Mesodermal cell (in vitro differentiated cells): ENCODE measurements at regions not wholly inside any gene's neighbourhood (a gene's known extent, or its start where the extent isn't known, plus 50 kb on each side); places are given as distances from the start of the nearest gene placed in this dataset.
"Not testable (repeated sequence)": the region's sequence is repeated elsewhere in the genome, so short reads cannot be mapped to it uniquely, and the experiment has no call there.

Source experiments
- H3K27ac ChIP-seq: 2 replicates; pipeline ENCODE4 v1.7.0; 2013; ENCODE audit warnings: mild to moderate bottlenecking, low read depth, low read length, moderate library complexity; ENCODE audit not compliant: severe bottlenecking
- H3K36me3 ChIP-seq: 2 replicates; pipeline ENCODE4 v1.7.1; 2013; ENCODE audit warnings: mild to moderate bottlenecking, low read length, moderate library complexity; ENCODE audit not compliant: control insufficient read depth, insufficient read depth
- H3K4me1 ChIP-seq: one replicate; pipeline ENCODE4 v1.7.1; 2013; ENCODE audit warnings: mild to moderate bottlenecking, low read length; ENCODE audit not compliant: insufficient read depth, control insufficient read depth, poor library complexity, severe bottlenecking
- H3K4me3 ChIP-seq: 2 replicates; pipeline ENCODE4 v1.7.0; 2013; ENCODE audit warnings: low read length, control low read depth, mild to moderate bottlenecking; ENCODE audit not compliant: insufficient read depth, poor library complexity, severe bottlenecking; ENCODE audit errors: extremely low read depth
- H3K9me3 ChIP-seq: 2 replicates; pipeline ENCODE4 v1.7.1; 2013; ENCODE audit warnings: mild to moderate bottlenecking, low read length, moderate library complexity; ENCODE audit not compliant: control insufficient read depth
- WGBS, 2 experiments: methylation state at CpG; one replicate each; pipeline ENCODE4 v1.1.5; 2013; ENCODE audit warnings: missing lambda C conversion rate in 2 of 2; ENCODE audit not compliant: insufficient coverage in 2 of 2; 5-methylcytosine and 5-hydroxymethylcytosine counted together

- Histone ChIP-seq H3K4me1 (no peaks in the 10 kb centered on the region), H3K4me3 (no peak overlapping the region), H3K36me3 (no peaks in the 10 kb centered on the region), H3K27ac (no peak overlapping the region), H3K9me3 (no peaks in the 10 kb centered on the region)
Observed at GRCh38 chr7:4523219-4523618, 158.9 kb upstream of the FOXK1 start.

GRCh38 chr7:4523873-4524272 is 158.2 kb upstream of the FOXK1 start:
- no peaks in the 10 kb centered on the region for H3K36me3 ChIP-seq
- no peaks in the 10 kb centered on the region for H3K9me3 ChIP-seq
- no peak overlapping the region for H3K4me3 ChIP-seq
- no peak overlapping the region for H3K27ac ChIP-seq
- H3K4me1 ChIP-seq: no peaks in the 10 kb centered on the region
- WGBS, 2 experiments: 72 to 81% methylated on average over 4 of the region's 6 CpGs

- Histone ChIP-seq H3K9me3 (no peaks in the 10 kb centered on the region), H3K27ac (no peak overlapping the region), H3K4me1 (no peaks in the 10 kb centered on the region), H3K4me3 (no peak overlapping the region), H3K36me3 (no peaks in the 10 kb centered on the region)
- 64 to 74% methylated on average over 2 to 3 of the region's 3 CpGs for WGBS, 2 experiments
Observed at GRCh38 chr7:4525884-4526283, 156.2 kb upstream of the FOXK1 start.

- Histone ChIP-seq H3K9me3 (no peaks in the 10 kb centered on the region), H3K27ac (no peak overlapping the region), H3K4me1 (no peaks in the 10 kb centered on the region), H3K36me3 (no peaks in the 10 kb centered on the region), H3K4me3 (no peak overlapping the region)
- 90 to 92% methylated on average over 6 to 7 of the region's 8 CpGs for WGBS, 2 experiments
Observed at GRCh38 chr7:4527988-4528636, 154.0 kb upstream of the FOXK1 start.

- 55 to 80% methylated on average over 3 to 6 of the region's 7 CpGs for WGBS, 2 experiments
- no peak overlapping the region for H3K4me3 ChIP-seq
- H3K9me3 ChIP-seq: no peaks in the 10 kb centered on the region
- H3K4me1 ChIP-seq: no peaks in the 10 kb centered on the region
- H3K27ac ChIP-seq: no peak overlapping the region
- no peaks in the 10 kb centered on the region for H3K36me3 ChIP-seq
Observed at GRCh38 chr7:4531236-4531635, 150.9 kb upstream of the FOXK1 start.

GRCh38 chr7:4533339-4533738 is 148.8 kb upstream of the FOXK1 start:
- not testable (repeated sequence) for H3K36me3 ChIP-seq, H3K4me1 ChIP-seq, H3K27ac ChIP-seq, H3K9me3 ChIP-seq, H3K4me3 ChIP-seq
- WGBS, 2 experiments: 86 to 88% methylated on average over 11 to 12 of the region's 12 CpGs

- H3K27ac ChIP-seq: no peak overlapping the region
- 58 to 69% methylated on average over 1 of the region's 1 CpG for WGBS, 2 experiments
- no peaks in the 10 kb centered on the region for H3K36me3 ChIP-seq
- no peak overlapping the region for H3K4me3 ChIP-seq
- no peaks in the 10 kb centered on the region for H3K9me3 ChIP-seq
- no peaks in the 10 kb centered on the region for H3K4me1 ChIP-seq
Observed at GRCh38 chr7:4549681-4550080, 132.4 kb upstream of the FOXK1 start.

- no peak overlapping the region for H3K27ac ChIP-seq
- H3K36me3 ChIP-seq: no peaks in the 10 kb centered on the region
- WGBS, 2 experiments: 40 to 100% methylated on average over 1 of the region's 1 CpG
- no peaks in the 10 kb centered on the region for H3K4me1 ChIP-seq
- no peak overlapping the region for H3K4me3 ChIP-seq
- no peaks in the 10 kb centered on the region for H3K9me3 ChIP-seq
Observed at GRCh38 chr7:4550117-4550516, 132.0 kb upstream of the FOXK1 start.

- no peak overlapping the region for H3K4me3 ChIP-seq
- WGBS, 2 experiments: no CpG with 5 or more reads among the region's 1 CpG
- H3K27ac ChIP-seq: no peak overlapping the region
- H3K4me1 ChIP-seq: no peaks in the 10 kb centered on the region
- H3K36me3 ChIP-seq: no peaks in the 10 kb centered on the region
- H3K9me3 ChIP-seq: no peaks in the 10 kb centered on the region
Observed at GRCh38 chr7:4552985-4553384, 129.1 kb upstream of the FOXK1 start.

GRCh38 chr7:4556868-4557793 is 125.0 kb upstream of the FOXK1 start:
- no peak overlapping the region for H3K4me3 ChIP-seq
- WGBS, 2 experiments: 82 to 83% methylated on average over 9 to 12 of the region's 18 CpGs
- no peak overlapping the region for H3K27ac ChIP-seq
- no peaks in the 10 kb centered on the region for H3K4me1 ChIP-seq
- no peaks in the 10 kb centered on the region for H3K36me3 ChIP-seq
- no peaks in the 10 kb centered on the region for H3K9me3 ChIP-seq

GRCh38 chr7:4561795-4562194 is 120.3 kb upstream of the FOXK1 start:
- H3K4me3 ChIP-seq: no peak overlapping the region
- H3K4me1 ChIP-seq: no peaks in the 10 kb centered on the region
- peaks cover 3% of the 10 kb centered on the region for H3K9me3 ChIP-seq
- H3K27ac ChIP-seq: no peak overlapping the region
- WGBS, 2 experiments: 83% methylated on average over 1 of the region's 3 CpGs; no CpG with 5 or more reads in 1 of the 2 experiments
- H3K36me3 ChIP-seq: no peaks in the 10 kb centered on the region
